Peyer's patch (tissue), 4 donors: ENCODE measurements at regions not wholly inside any gene's neighbourhood (a gene's known extent, or its start where the extent isn't known, plus 50 kb on each side); places are given as distances from the start of the nearest gene placed in this dataset.

Experiments used
- POLR2A ChIP-seq, 2 donors: fragments of 450-650 bp; IDR thresholded peaks; one replicate each; pipeline ENCODE4 v1.5.1; 2017; ENCODE audit warnings: antibody characterized with exemption in 2 of 2, mild to moderate bottlenecking in 2 of 2, moderate library complexity in 2 of 2
- TF ChIP-seq, protein P1 (sequence below), 6 experiments: fragments of 450-650 bp in 4 of 6; fragments of 200-600 bp in 2 of 6; sonication (generic) in 1 of 6; IDR thresholded peaks; one replicate each; pipeline ENCODE4 v1.5.1; 2017 to 2019; ENCODE audit warnings: antibody characterized with exemption in 6 of 6, mild to moderate bottlenecking in 3 of 6, moderate library complexity in 1 of 6

DNA sequence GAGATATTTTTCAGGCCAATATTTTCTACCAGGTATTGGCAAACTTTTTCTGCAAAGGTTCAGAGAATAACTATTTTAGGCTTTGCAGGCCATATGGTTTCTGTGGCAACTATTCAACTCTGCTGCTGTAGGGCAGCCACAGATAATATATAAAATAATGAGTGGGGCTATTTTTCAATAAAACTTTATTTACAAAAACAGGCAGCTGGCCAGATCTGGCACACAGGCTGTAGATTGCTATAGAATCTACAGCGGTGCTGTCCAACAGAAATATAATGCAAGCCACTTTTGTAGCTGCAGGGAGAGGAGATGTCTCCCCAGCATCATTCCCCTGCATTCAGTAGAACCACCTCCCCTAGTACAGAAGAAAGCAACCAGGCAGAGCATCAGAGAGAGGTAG, 97.6 kb upstream of the BCOR start:
- TF ChIP-seq, protein P1, sequence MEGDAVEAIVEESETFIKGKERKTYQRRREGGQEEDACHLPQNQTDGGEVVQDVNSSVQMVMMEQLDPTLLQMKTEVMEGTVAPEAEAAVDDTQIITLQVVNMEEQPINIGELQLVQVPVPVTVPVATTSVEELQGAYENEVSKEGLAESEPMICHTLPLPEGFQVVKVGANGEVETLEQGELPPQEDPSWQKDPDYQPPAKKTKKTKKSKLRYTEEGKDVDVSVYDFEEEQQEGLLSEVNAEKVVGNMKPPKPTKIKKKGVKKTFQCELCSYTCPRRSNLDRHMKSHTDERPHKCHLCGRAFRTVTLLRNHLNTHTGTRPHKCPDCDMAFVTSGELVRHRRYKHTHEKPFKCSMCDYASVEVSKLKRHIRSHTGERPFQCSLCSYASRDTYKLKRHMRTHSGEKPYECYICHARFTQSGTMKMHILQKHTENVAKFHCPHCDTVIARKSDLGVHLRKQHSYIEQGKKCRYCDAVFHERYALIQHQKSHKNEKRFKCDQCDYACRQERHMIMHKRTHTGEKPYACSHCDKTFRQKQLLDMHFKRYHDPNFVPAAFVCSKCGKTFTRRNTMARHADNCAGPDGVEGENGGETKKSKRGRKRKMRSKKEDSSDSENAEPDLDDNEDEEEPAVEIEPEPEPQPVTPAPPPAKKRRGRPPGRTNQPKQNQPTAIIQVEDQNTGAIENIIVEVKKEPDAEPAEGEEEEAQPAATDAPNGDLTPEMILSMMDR (IDR thresholded peaks at IDR 0.05), result no peak
- no peak for TF ChIP-seq POLR2A (IDR thresholded peaks at IDR 0.05)
